ENCODE measurements at regions not wholly inside any gene's neighbourhood (a gene's known extent, or its start where the extent isn't known, plus 50 kb on each side); places are given as distances from the start of the nearest gene placed in this dataset.

GRCh38 chr7:118839515-118839914, 615.0 kb downstream of the ANKRD7 start:
- Histone ChIP-seq H3K27me3 (ENCODE audit: control insufficient read depth, insufficient read depth, low read length) (no peaks in the 10 kb centered on the region), H3K36me3 (ENCODE audit: control insufficient read depth, insufficient read depth, low read length) (no peaks in the 10 kb centered on the region), H2AK5ac (ENCODE audit: low read depth, low read length) (no peak overlapping the region), H3K4me2 (ENCODE audit: low read depth, low read length) (no peak overlapping the region), H3K27ac (ENCODE audit: insufficient read depth, low read length) (no peak overlapping the region), H2AK9ac (replicated peaks; ENCODE audit: low read depth, low read length, poor library complexity) (no peak overlapping the region), H2BK5ac (ENCODE audit: low read depth, low read length, poor library complexity, severe bottlenecking) (no peak overlapping the region), H4K8ac (ENCODE audit: low read depth in 2 of 2, low read length in 2 of 2) (no peak overlapping the region), H3K4me1 (ENCODE audit: control insufficient read depth, insufficient read depth, low read length) (no peaks in the 10 kb centered on the region), H2AFZ (replicated peaks; ENCODE audit: low read length, poor library complexity) (no peak overlapping the region), H3K4ac (ENCODE audit: low read depth, low read length) (no peak overlapping the region), H2BK15ac (ENCODE audit: low read depth, low read length) (no peak overlapping the region), H4K91ac (ENCODE audit: insufficient read depth, low read depth, low read length) (no peak overlapping the region), H4K5ac (ENCODE audit: low read depth, low read length) (no peak overlapping the region), H3K18ac (ENCODE audit: low read depth, low read length) (no peak overlapping the region), H2BK20ac (ENCODE audit: low read depth, low read length) (no peak overlapping the region), H3K14ac (replicated peaks; ENCODE audit: low read depth, low read length) (no peak overlapping the region), H2BK120ac (ENCODE audit: low read depth, low read length) (no peak overlapping the region), H3K9me1 (ENCODE audit: insufficient read depth, low read length) (no peaks in the 10 kb centered on the region), H3K4me3 (ENCODE audit: insufficient read depth, low read depth, low read length) (no peak overlapping the region), H3K23ac (ENCODE audit: low read depth, low read length) (no peak overlapping the region), H4K20me1 (ENCODE audit: insufficient read depth, low read length) (no peaks in the 10 kb centered on the region), H3K9me3 (ENCODE audit: control insufficient read depth, insufficient read depth, low read length) (peaks cover 4% of the 10 kb centered on the region; the same call in 1 of the 2 replicates), H3K9ac (ENCODE audit: low read depth, low read length) (no peak overlapping the region), H3K79me1 (ENCODE audit: low read depth in 1 of 2, low read length in 2 of 2) (no peaks in the 10 kb centered on the region), H3K56ac (ENCODE audit: extremely low read depth, insufficient read depth, low read length) (no peak overlapping the region)
- no peak for DNase-seq
- intact Hi-C loops (cut with micrococcal nuclease), result no loop called here
- WGBS, 2 experiments (ENCODE audit: extremely low coverage in 2 of 2, insufficient read length in 1 of 2), result no CpG with 5 or more reads among the region's 4 CpGs
- TF ChIP-seq CHD1 (IDR thresholded peaks at IDR 0.05; ENCODE audit: low read depth, low read length), result no peak
- no peak for TF ChIP-seq RCOR1 (IDR thresholded peaks at IDR 0.05; ENCODE audit: insufficient replicate concordance, low read length)
- BruUV-seq (replicated peaks), result no TSS peak
- CTCF ChIA-PET, result no interaction called here
- POLR2A ChIA-PET (ENCODE audit: unreplicated experiment), result no interaction called here
- in situ Hi-C loops (cut with MboI; ENCODE audit: low sequenced_read_pairs), result no loop called here
- dilution Hi-C loops (cut with HindIII; ENCODE audit: low sequenced_read_pairs, unreplicated experiment), result no loop called here
- no peak for ATAC-seq (ENCODE audit: low read depth)

All from IMR-90 (cell line).